Upper lobe of right lung (tissue), 1 donor: ENCODE measurements at regions not wholly inside any gene's neighbourhood (a gene's known extent, or its start where the extent isn't known, plus 50 kb on each side); places are given as distances from the start of the nearest gene placed in this dataset.
A peak's percentile ranks its signal among the peaks of the same experiment; 100 is the strongest.
"Not testable (repeated sequence)": the region's sequence is repeated elsewhere in the genome, so short reads cannot be mapped to it uniquely, and the experiment has no call there.

ENCODE experiments used
- ATAC-seq: fragments of 200-7000 bp; cut with Tn5 transposase; one replicate; pipeline ENCODE4 v1.9.1; 2020; ENCODE audit warnings: mild to moderate bottlenecking, moderate library complexity
- DNase-seq: peaks from one replicate; pipeline ENCODE4 v3.0.0-alpha.2; 2020
- H3K27ac ChIP-seq: fragments of 200-600 bp; one replicate; pipeline ENCODE4 v1.8.0; 2022
- H3K27me3 ChIP-seq: fragments of 200-600 bp; one replicate; pipeline ENCODE4 v1.8.0; 2022; ENCODE audit warnings: mild to moderate bottlenecking
- H3K36me3 ChIP-seq: fragments of 200-600 bp; one replicate; pipeline ENCODE4 v1.8.0; 2022
- H3K4me1 ChIP-seq: fragments of 200-600 bp; one replicate; pipeline ENCODE4 v1.8.0; 2022
- H3K4me3 ChIP-seq: fragments of 200-600 bp; one replicate; pipeline ENCODE4 v1.8.0; 2022; ENCODE audit warnings: mild to moderate bottlenecking
- H3K9me3 ChIP-seq: fragments of 200-600 bp; one replicate; pipeline ENCODE4 v1.8.0; 2022
- intact Hi-C: fragments of 100-400 bp; cut with DNase I; formaldehyde crosslinking; loops from one replicate; pipeline ENCODE4 v1.11.0; 2022
- TF ChIP-seq, protein P1 (sequence below): fragments of 200-600 bp; IDR thresholded peaks from one replicate; pipeline ENCODE4 v1.8.0; 2022; ENCODE audit warnings: antibody characterized with exemption
- donor health status: DM: no; HTN: yes; CAD: no; lungs with severe emphysema.

DNA sequence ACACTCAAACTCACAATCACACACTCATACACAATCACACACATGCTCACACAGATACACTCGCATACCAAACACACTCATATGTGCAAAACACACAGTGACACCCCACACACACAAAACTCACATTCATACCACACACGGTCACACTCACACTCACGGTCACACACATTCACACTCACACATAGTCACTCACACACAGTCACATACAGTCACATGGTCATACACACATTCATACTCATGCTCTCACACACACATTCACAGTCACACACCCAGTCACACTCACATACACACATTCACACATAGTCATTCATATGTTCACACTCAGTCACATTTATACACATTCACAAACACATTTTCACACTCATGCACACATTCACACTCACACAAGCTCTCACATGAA is 296.0 kb upstream of the RNF32 start:
- ATAC-seq (no peak), DNase-seq (no peak)
- Histone ChIP-seq H3K9me3 (no peaks in the 10 kb centered on the region), H3K36me3 (no peaks in the 10 kb centered on the region), H3K4me1 (no peaks in the 10 kb centered on the region), H3K4me3 (no peak overlapping the region), H3K27ac (no peak overlapping the region), H3K27me3 (no peaks in the 10 kb centered on the region)
- intact Hi-C loops: no loop called here
- TF ChIP-seq, protein P1, sequence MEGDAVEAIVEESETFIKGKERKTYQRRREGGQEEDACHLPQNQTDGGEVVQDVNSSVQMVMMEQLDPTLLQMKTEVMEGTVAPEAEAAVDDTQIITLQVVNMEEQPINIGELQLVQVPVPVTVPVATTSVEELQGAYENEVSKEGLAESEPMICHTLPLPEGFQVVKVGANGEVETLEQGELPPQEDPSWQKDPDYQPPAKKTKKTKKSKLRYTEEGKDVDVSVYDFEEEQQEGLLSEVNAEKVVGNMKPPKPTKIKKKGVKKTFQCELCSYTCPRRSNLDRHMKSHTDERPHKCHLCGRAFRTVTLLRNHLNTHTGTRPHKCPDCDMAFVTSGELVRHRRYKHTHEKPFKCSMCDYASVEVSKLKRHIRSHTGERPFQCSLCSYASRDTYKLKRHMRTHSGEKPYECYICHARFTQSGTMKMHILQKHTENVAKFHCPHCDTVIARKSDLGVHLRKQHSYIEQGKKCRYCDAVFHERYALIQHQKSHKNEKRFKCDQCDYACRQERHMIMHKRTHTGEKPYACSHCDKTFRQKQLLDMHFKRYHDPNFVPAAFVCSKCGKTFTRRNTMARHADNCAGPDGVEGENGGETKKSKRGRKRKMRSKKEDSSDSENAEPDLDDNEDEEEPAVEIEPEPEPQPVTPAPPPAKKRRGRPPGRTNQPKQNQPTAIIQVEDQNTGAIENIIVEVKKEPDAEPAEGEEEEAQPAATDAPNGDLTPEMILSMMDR: no peak

DNA sequence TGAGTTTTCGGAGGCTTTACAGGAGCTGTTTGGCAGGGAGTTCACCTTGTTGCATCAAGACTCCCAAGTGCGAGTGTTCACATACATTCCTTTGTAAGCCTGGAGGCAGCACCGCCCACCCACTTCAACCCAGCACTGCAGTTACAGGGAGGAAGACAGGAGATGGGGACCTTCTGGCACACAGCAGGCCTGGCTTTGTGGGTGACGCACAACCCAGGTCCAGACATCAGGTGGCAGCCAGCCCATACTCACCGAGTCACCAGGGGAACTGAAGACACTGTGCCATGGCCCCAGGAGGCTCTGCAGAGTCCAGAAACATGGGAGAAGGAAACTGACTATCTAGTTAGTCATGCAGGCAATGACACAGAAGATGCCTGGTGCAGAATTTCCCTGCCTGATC is 305.9 kb upstream of the RNF32 start:
- Histone ChIP-seq H3K36me3 (no peaks in the 10 kb centered on the region), H3K27ac (no peak overlapping the region), H3K9me3 (no peaks in the 10 kb centered on the region), H3K27me3 (no peaks in the 10 kb centered on the region), H3K4me3 (no peak overlapping the region), H3K4me1 (no peaks in the 10 kb centered on the region)
- DNase-seq (no peak), ATAC-seq (peak; percentile 70)
- intact Hi-C loops: no loop called here
- TF ChIP-seq, protein P1: no peak

DNA sequence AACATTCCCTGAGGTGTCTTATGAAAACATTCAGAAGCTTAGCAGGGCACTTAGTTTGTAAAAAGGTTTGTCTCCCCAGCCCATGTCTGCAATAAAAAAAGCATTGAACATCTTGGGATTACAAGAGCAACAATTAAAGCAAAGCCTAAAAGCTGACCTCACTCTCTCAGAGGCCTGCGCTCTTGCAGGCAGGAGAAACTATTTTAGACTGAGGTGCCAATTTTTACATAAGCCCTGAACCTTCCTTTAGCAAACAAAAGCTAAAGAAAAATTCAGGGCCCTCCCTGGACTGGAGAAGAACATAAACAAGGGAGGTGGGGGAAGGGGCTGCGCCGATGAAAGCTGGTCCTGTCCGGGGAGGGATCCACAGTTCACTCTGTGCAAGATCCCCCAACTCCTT is 312.7 kb upstream of the RNF32 start:
- H3K4me3 ChIP-seq: no peak overlapping the region
- intact Hi-C loops: no loop called here

DNA sequence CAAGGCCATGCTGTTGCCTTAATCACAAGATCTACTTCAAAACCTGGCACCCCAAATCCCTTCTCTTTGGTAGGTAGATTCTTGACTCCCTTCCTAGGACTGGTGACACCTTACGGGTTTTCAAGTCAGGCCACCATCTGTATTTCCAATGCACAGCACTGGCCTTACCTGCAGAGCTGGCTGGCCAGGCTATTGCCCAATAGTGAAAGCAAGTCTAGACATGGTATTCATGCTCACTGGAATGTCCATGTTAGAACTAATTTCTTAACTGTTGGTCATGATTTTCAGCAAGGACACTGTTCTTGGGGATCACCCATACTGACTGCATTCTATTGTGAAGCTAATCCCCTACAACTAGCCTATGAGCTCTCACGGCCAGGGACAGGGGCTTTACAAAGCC is 313.1 kb upstream of the RNF32 start:
- TF ChIP-seq, protein P1: no peak
- Histone ChIP-seq H3K9me3 (no peaks in the 10 kb centered on the region), H3K27me3 (no peaks in the 10 kb centered on the region), H3K27ac (no peak overlapping the region), H3K36me3 (no peaks in the 10 kb centered on the region), H3K4me1 (no peaks in the 10 kb centered on the region), H3K4me3 (no peak overlapping the region)
- intact Hi-C loops: no loop called here
- no peak for DNase-seq
- ATAC-seq: peak; percentile 59

More for the DNA sequence above, 312.7 kb upstream of the RNF32 start:
- DNase-seq (no peak), ATAC-seq (peak; percentile 49)
- TF ChIP-seq, protein P1: no peak
- no peak overlapping the region for H3K27ac ChIP-seq
- no peaks in the 10 kb centered on the region for H3K9me3 ChIP-seq
- no peaks in the 10 kb centered on the region for H3K27me3 ChIP-seq
- no peaks in the 10 kb centered on the region for H3K4me1 ChIP-seq
- H3K36me3 ChIP-seq: no peaks in the 10 kb centered on the region

DNA sequence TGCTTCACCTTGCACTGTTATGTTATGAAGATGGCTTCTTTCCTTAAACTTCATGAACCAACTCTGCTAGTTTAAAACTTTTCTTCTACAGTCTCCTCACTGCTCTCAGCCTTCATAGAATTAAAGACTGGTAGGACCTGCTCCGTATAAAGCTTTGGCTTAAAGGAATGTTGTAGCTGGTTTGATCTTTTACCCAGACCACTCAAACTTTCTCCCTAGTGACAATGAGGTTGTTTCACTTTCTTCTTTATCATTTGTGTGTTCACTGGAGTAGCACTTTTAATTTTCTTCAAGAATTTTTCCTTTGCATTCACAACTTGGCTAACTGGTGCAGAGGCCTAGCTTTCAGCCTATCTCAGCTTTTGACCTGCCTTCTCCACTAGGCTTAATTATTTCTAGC is 316.4 kb upstream of the RNF32 start:
- no peaks in the 10 kb centered on the region for H3K4me1 ChIP-seq

DNA sequence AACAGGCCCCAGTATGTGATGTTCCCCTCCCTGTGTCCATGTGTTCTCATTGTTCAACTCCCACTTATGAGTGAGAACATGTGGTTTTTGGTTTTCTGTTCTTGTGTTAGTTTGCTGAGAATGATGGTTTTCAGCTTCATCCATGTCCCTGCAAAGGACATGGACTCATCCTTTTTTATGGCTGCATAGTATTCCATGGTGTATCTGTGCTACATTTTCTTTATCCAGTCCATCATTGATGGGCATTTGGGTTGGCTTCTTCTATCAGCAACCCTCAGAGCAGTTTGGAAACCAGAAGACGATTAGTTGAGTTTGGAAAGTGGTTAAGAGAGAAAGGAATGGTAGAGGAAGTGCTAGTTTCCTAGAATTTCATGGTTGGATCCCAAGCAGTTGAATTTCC is 319.1 kb upstream of the RNF32 start:
- H3K4me3 ChIP-seq, ATAC-seq, H3K36me3 ChIP-seq, H3K9me3 ChIP-seq, intact Hi-C loops, DNase-seq, H3K27me3 ChIP-seq, H3K4me1 ChIP-seq, H3K27ac ChIP-seq: not testable (repeated sequence)

More for the DNA sequence above, 316.4 kb upstream of the RNF32 start:
- Histone ChIP-seq H3K4me3 (no peak overlapping the region), H3K27ac (no peak overlapping the region), H3K27me3 (no peaks in the 10 kb centered on the region), H3K9me3 (no peaks in the 10 kb centered on the region), H3K36me3 (no peaks in the 10 kb centered on the region)
- DNase-seq: no peak
- intact Hi-C loops: no loop called here
- ATAC-seq: no peak
- TF ChIP-seq, protein P1: no peak
